Body of pancreas (tissue), 4 donors: ENCODE measurements at regions not wholly inside any gene's neighbourhood (a gene's known extent, or its start where the extent isn't known, plus 50 kb on each side); places are given as distances from the start of the nearest gene placed in this dataset.

Experiments
- ATAC-seq: fragments of 150-250 bp; one replicate; pipeline ENCODE4 v1.9.1; 2016
- DNase-seq, 4 donors: peaks; one replicate each; pipeline ENCODE4 v3.0.0-alpha.2; 2019
- H3K27ac ChIP-seq, 4 donors: fragments of 200-600 bp; sonication (generic); 1 replicate in 3 of 4; 2 replicates in 1 of 4; pipeline versions ENCODE4 v1.5.1 to v1.6.1; 2016 to 2019; ENCODE audit warnings: mild to moderate bottlenecking in 1 of 4, mixed read lengths in 1 of 4, moderate library complexity in 1 of 4
- H3K27me3 ChIP-seq, 2 donors: fragments of 200-600 bp; sonication (generic); one replicate each; pipeline ENCODE4 v1.6.0; 2016; ENCODE audit warnings: mild to moderate bottlenecking in 1 of 2
- H3K36me3 ChIP-seq, 2 donors: fragments of 200-600 bp; sonication (generic); replicated peaks in 1 of 2; 2 replicates each; pipeline ENCODE4 v1.5.1; 2016; ENCODE audit warnings: low read depth in 2 of 2; ENCODE audit not compliant: insufficient read depth in 1 of 2
- H3K4me1 ChIP-seq: fragments of 200-600 bp; sonication (generic); one replicate; pipeline ENCODE4 v1.6.0; 2016
- H3K4me3 ChIP-seq, 2 donors: fragments of 200-600 bp; sonication (generic); 1 replicate in 1 of 2; 2 replicates in 1 of 2; pipeline ENCODE4 v1.5.1; 2016 to 2019
- H3K9me3 ChIP-seq, 3 donors: fragments of 200-600 bp; sonication (generic); 1 replicate in 2 of 3; 2 replicates in 1 of 3; pipeline ENCODE4 v1.5.1; 2016
- POLR2A ChIP-seq, 3 donors: fragments of 450-650 bp; IDR thresholded peaks; one replicate each; pipeline ENCODE4 v1.6.1; 2016; ENCODE audit warnings: antibody characterized with exemption in 3 of 3, mild to moderate bottlenecking in 2 of 3
- WGBS, 2 donors: methylation state at CpG; one replicate each; pipeline ENCODE4 v1.1.5; 2017; 5-methylcytosine and 5-hydroxymethylcytosine counted together
- intact Hi-C: fragments of 100-400 bp; cut with DNase I; formaldehyde crosslinking; loops from one replicate; pipeline ENCODE4 v1.15.1; 2023
- TF ChIP-seq, protein P1 (sequence below), 7 experiments: fragments of 450-650 bp in 4 of 7; fragments of 200-600 bp in 3 of 7; sonication (generic) in 3 of 7; IDR thresholded peaks; one replicate each; pipeline ENCODE4 v1.5.1; 2016 to 2019; ENCODE audit warnings: antibody characterized with exemption in 7 of 7

DNA sequence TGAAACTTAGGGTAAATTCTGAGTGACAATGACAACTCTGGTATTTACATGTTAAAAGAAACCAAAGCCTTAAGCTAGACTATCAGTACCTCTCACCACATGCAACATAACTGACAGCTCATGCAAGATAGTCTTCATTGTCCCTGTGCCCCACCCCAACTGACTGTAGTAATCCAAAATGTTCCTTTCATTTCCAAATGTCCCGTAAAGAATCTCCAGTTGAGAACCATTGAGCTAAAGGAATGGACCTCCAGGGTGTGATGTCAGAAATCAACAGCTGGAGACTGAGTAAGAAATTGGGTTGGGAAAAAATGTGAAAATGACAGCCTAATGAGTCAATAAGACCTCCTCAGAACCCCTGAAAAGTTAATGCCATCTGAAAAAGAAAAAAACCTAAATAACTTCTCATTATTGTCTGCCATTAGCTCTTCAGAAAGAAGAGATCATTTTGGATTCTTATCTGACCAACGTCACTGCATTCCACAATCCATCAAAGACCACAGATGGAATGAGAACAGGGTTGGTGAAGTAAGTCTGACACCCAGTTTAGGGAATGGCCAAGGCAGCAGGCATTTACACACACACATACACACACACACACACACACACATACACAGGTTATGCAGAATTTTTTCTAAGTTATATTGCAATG is 51.7 kb upstream of the ACVR2A start:
- H3K27ac ChIP-seq = no peak overlapping the region
- no peak for ATAC-seq
- 51 to 65% methylated on average over 2 of the region's 2 CpGs for WGBS, 2 donors

DNA sequence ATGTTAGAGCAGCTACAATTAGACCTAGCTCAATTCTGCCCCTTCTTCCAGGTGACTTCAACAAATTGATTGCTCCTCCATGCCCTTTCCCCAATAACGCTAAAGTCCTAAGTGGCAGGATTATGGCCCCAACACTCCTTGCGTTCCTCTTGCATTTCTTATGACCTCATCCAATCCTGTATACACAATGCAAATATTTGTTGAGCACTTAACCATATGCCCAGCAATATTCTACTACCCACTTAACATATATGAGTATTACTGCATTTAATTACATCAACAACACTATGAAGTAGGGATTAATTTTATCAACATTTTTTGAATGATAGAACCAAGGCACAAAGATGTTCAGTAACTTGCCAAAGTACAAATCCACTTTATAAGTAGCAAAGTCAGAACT is 54.2 kb upstream of the ACVR2A start:
- Histone ChIP-seq H3K4me1 (no peaks in the 10 kb centered on the region), H3K27ac (no peak overlapping the region), H3K27me3 (no peaks in the 10 kb centered on the region), H3K4me3 (no peak overlapping the region), H3K9me3 (no peaks in the 10 kb centered on the region), H3K36me3 (no peaks in the 10 kb centered on the region)
- no peak for TF ChIP-seq POLR2A (IDR thresholded peaks at IDR 0.05)
- TF ChIP-seq, protein P1, sequence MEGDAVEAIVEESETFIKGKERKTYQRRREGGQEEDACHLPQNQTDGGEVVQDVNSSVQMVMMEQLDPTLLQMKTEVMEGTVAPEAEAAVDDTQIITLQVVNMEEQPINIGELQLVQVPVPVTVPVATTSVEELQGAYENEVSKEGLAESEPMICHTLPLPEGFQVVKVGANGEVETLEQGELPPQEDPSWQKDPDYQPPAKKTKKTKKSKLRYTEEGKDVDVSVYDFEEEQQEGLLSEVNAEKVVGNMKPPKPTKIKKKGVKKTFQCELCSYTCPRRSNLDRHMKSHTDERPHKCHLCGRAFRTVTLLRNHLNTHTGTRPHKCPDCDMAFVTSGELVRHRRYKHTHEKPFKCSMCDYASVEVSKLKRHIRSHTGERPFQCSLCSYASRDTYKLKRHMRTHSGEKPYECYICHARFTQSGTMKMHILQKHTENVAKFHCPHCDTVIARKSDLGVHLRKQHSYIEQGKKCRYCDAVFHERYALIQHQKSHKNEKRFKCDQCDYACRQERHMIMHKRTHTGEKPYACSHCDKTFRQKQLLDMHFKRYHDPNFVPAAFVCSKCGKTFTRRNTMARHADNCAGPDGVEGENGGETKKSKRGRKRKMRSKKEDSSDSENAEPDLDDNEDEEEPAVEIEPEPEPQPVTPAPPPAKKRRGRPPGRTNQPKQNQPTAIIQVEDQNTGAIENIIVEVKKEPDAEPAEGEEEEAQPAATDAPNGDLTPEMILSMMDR (IDR thresholded peaks at IDR 0.05) = no peak
- DNase-seq (no peak), ATAC-seq (no peak)
- intact Hi-C loops = no loop called here
- WGBS, 2 donors = 87 to 88% methylated on average over 2 of the region's 2 CpGs

More for the DNA sequence above, 51.7 kb upstream of the ACVR2A start:
- no peaks in the 10 kb centered on the region for H3K4me1 ChIP-seq
- H3K4me3 ChIP-seq = no peak overlapping the region
- DNase-seq = no peak
- H3K9me3 ChIP-seq = no peaks in the 10 kb centered on the region
- intact Hi-C loops = no loop called here
- no peaks in the 10 kb centered on the region for H3K27me3 ChIP-seq
- no peaks in the 10 kb centered on the region for H3K36me3 ChIP-seq
- TF ChIP-seq, protein P1 (IDR thresholded peaks at IDR 0.05) = no peak

DNA sequence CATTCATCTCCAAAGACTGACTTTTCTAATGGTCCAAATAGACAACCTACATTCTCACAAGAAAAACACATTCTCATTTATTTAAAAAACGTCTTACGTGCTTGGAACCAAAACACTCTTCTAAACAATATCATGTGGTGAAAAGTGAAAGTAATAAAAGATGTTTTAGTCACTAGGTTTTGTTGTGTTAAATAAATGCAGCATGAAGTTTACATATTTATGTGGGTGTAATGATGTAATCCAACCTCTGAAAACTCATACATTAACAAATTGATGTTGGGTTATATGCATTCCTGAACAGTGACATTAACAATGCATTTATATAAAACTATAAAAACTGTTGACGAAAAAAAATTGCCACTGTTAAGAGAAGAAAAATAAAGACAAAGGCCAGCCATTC is 55.1 kb upstream of the ACVR2A start:
- TF ChIP-seq POLR2A (IDR thresholded peaks at IDR 0.05) = no peak
- TF ChIP-seq, protein P1 (IDR thresholded peaks at IDR 0.05) = no peak
- no peaks in the 10 kb centered on the region for H3K36me3 ChIP-seq
- WGBS, 2 donors = 72 to 74% methylated on average over 3 of the region's 3 CpGs
- intact Hi-C loops = no loop called here
- H3K27ac ChIP-seq = no peak overlapping the region
- ATAC-seq = no peak
- H3K9me3 ChIP-seq = no peaks in the 10 kb centered on the region
- no peak overlapping the region for H3K4me3 ChIP-seq
- H3K4me1 ChIP-seq = no peaks in the 10 kb centered on the region
- DNase-seq = no peak
- no peaks in the 10 kb centered on the region for H3K27me3 ChIP-seq

DNA sequence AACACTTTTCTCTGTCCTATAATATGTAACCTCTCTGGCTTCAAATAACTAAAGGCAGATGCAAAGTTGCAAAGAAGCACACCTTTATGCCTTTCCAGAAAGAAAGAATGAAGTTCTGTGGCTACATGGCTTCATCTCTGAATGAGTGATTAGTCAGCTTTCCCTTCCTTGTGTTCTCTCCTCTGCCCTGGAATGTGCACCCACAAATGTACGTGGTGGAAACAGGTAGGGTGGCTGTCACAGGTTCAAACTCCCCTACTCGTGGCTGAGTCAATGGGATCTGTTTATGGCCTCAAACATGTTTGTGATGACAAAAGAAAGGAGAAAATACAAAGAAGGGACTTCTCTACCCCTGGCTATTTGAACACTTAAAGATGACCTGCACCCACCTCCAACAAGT is 55.5 kb upstream of the ACVR2A start:
- TF ChIP-seq POLR2A (IDR thresholded peaks at IDR 0.05) = no peak
- TF ChIP-seq, protein P1 (IDR thresholded peaks at IDR 0.05) = no peak
- Histone ChIP-seq H3K9me3 (no peaks in the 10 kb centered on the region), H3K4me1 (no peaks in the 10 kb centered on the region), H3K27ac (no peak overlapping the region), H3K27me3 (no peaks in the 10 kb centered on the region), H3K36me3 (no peaks in the 10 kb centered on the region), H3K4me3 (no peak overlapping the region)
- intact Hi-C loops = no loop called here
- ATAC-seq (no peak), DNase-seq (no peak)
- WGBS, 2 donors = 51 to 54% methylated on average over 2 of the region's 2 CpGs
